SK-N-DZ (cell line): ENCODE measurements at regions not wholly inside any gene's neighbourhood (a gene's known extent, or its start where the extent isn't known, plus 50 kb on each side); places are given as distances from the start of the nearest gene placed in this dataset.
A peak's percentile ranks its signal among the peaks of the same experiment; 100 is the strongest.
"Not testable (repeated sequence)": the region's sequence is repeated elsewhere in the genome, so short reads cannot be mapped to it uniquely, and the experiment has no call there.

Source experiments
- DNase-seq: peaks from one replicate; pipeline ENCODE4 v3.0.0-alpha.2; 2015; ENCODE audit warnings: low spot score

DNA sequence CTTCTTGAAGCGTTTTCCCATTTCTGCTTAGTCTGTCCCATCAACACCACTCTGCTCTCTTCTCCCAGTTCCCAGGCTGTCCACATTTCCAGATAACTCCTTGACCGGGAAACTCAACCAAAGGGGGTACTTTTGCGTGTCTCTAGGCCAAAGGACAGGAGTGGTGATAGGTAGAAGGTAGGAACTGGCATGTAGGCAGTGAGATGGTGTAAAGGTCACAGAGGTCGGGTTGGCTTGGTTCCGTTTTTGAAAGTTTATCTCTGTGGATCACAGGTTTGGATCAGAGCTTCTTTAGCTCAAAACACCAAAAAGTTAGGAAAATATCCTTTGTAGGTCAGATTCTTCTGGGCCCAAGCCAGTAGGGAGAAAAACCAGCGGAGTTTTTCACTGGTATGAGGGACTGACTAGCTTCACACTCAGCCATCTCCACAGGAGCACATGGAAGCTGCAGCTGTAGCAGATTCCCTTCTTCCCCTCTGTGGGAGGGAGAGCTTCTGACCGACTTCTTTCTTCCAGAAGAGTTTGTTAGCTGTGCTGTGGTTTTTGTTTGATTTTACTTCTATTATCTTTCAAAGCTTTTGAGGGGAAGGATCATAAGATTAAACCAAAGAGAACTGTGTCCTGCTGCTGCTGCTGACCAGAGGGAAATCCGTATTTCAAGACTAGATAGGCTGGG lies 98.4 kb upstream of the DMRT1 start:
- DNase-seq: no peak

DNA sequence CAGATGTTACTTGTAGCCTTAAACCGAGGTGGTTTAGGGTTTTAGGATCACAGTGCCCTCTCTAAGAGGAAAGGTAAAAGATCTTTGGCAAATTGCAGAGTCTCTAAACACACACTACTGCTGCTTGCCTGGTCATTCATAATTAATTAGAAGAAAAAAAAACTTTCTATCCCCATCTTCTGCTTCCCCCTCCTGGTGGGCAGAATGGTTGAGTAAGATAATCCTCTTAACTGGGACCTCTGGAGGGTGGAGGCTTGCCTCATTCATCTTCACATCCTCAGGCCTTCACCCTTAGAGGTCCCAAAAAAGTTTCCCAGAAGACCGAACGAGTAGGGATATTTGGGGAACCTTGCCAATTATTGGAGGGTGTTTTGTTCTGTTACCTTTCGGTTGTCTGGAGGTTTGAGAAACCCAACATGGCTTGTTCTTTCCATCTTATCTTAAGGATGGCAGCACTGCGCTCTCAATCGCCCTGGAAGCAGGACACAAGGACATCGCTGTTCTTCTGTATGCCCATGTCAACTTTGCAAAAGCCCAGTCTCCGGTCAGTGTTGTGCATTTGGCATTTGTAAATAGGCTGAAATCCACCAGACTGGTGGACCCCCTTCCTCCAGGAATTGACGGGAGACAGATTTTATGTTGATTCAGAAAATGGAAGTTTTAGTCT lies 97.3 kb upstream of the DMRT1 start:
- DNase-seq: no peak

DNA sequence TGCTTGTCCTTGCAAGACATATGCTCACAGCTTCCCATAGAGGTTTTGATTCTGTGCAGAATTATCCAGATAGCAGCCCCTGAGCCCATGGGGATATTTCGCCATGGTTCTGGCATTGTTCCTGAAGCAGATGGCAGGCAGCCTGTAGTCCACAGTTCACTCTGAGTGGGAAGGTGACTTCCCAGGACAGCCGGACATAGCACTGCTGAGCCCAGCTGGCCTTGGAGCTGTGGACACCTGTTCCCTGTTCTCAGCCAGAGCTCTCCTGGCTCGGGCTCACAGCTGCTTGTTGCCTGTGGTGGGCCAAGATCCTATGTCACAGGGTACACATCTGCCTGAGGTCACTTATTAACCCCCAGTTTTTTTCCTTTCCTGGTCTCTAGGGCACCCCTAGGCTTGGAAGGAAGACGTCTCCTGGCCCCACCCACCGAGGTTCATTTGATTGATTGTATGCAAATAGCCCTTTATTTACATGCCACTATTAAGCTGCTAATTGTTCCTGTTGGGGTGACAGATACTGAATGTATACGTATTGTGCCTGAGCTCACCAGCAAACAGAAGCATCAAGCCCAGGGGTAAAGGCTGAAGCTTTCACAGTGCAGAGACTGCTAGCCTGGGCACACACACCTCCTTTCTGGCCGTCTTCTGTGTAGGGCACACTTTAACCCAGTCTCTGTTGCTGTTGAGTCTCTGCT lies 96.6 kb upstream of the DMRT1 start:
- no peak for DNase-seq

DNA sequence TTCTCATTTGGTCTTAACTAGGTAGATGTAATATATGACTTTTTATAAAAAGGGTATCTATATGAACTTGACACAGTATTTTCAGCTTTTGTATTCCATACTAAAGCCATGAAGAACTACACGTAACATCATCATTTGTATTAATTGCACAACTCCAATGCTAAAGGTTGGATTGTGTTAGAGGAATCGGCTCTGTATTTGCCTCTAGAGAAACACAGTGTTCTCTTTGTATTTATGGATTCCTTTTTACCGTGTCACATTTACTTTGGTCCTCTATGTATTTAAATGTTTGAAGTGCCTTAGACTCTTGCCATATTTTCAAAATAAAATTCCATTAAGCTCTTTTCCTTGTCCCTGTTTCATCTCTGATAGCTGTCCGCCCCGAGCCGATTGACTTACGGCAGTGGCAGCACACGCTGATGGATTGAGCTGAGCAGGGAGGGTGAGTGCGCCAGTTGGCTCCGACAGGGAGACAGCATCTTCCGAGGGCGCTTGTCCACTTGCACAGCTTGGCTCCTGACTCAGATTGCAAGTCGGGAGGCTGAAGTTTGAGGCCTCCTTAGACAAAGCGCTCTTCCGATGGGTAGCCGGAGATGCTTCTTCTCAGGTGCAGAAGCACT lies 95.6 kb upstream of the DMRT1 start:
- no peak for DNase-seq

DNA sequence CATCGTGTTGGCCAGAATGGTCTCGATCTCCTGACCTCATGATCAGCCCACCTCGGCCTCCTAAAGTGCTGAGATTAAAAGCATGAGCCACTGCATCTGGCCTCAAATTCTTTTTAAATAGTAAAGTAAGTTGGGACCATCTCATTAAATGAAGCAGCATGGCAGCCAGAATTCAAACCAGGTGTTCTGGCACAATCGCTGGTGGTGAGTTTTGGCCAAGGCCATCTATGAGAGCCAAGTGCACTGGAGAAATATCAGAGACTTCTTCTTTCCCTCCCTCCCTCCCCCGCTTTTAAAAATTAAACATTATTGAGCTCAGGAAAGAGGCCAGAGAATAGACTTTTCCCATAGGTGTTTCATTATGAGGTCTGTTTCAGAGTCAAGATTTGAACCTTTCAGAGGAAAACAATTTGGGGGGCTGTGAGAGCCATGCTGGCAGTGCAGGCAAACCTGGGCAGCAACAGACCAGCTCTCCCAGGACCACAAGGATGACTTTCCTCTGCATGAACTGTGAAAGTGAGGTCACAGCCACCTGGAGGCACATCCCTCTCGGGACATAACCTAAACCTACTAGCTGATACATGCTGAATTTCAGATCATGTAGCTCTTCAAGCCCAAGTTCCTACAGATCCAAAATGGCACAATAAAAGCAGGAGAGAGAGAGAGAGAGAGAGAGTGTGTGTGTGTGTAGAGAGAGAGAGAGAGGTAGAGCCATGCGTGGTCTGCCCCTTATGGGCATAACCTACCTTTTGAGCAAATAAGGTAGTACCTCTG lies 94.6 kb upstream of the DMRT1 start:
- no peak for DNase-seq

DNA sequence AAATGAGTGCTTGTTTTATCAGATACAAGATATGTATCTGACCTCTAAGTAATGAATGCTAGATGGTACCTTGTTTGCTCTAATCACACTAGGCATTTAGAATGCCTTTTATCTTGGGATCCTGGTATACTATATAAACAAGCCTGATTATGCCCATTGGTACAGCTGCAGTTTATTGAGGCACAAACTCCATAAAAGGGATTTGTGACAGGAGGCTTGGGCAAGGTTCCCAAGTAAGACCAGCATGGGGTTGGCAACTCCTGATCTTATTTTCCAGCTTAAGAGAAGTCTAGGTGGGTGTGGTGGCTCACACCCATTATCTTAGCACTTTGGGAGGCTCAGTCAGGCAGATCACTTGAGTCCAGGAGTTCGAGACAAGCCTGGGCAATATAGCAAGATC lies 93.9 kb upstream of the DMRT1 start:
- DNase-seq: no peak

DNA sequence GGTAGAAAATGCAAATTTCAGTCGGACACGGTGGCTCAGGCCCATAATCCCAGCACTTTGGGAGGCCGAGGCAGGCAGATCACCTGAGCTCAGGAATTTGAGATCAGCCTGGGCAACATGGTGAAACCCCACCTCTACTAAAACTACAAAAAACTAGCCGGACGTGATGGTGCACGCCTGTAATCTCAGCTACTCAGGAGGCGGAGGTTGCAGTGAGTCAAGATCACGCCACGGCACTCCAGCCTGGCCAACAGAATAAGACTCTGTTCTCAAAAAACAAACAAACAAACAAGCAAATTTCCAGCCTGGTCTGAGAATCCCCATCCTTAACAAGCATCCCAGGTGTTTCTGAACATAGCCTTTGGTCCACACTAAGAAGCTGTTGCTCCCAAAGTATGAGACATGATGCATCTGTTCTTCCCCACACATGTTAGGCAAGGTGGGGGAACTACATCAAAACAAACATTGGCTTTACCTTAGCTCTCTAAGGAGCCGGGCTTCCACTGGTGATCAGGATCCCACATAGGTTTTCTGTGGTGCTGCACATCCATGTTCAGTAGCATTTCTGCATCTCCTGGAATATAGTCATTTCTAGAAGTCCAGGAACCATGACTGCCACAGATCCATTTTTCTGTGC lies 92.5 kb upstream of the DMRT1 start:
- DNase-seq: no peak

DNA sequence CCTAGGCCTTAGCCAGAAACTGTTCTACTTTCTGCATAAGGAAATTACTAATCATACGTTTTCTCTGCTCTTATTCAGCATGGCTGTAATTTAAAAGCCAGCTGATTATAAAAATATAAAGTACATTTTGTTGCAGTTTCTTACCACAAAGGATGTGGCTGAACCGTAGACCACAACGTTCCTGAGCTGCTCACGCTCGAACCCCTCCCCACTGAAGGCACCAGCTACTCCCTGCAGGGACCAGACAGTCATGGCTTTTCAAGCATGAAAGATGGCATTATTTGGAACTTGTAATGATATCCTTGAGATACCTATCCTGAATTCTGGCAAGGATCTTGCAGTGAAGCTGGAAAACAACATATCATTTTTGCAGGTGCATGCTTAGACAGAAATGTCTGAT lies 91.8 kb upstream of the DMRT1 start:
- DNase-seq: no peak

DNA sequence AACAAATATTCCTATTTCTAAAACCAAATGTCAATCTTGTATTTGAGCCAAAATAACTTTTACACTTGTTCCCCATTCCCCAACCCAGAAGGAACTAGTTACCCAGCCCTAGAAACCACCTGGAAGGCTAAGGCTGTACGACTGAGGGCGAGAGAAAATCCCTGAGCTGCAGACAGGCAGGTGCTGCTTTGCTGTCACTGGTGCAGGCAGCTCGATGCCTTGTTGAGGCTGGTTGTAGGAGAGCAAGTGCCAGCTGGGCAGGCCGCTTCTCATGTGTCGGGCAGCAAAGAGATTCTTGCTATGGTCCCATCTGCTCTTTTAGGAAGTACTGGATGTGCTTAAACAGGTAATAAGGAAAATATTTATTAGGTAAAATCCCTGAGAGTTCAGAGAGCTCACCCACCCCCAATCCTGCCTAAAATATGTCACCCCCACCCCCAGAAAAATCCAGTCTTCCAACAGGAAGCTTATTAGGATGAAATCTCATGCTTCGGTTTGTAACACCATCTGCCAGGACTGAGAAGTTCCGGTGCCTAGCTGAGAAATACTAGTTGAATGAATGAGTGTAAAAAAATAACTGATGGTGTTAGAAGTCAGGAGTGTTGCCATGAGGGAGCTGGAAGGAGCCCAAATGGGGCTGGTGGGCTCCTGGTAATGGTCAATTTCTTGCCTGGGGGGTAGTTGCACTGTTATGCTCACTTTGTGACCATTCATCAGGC lies 91.1 kb upstream of the DMRT1 start:
- DNase-seq: no peak

DNA sequence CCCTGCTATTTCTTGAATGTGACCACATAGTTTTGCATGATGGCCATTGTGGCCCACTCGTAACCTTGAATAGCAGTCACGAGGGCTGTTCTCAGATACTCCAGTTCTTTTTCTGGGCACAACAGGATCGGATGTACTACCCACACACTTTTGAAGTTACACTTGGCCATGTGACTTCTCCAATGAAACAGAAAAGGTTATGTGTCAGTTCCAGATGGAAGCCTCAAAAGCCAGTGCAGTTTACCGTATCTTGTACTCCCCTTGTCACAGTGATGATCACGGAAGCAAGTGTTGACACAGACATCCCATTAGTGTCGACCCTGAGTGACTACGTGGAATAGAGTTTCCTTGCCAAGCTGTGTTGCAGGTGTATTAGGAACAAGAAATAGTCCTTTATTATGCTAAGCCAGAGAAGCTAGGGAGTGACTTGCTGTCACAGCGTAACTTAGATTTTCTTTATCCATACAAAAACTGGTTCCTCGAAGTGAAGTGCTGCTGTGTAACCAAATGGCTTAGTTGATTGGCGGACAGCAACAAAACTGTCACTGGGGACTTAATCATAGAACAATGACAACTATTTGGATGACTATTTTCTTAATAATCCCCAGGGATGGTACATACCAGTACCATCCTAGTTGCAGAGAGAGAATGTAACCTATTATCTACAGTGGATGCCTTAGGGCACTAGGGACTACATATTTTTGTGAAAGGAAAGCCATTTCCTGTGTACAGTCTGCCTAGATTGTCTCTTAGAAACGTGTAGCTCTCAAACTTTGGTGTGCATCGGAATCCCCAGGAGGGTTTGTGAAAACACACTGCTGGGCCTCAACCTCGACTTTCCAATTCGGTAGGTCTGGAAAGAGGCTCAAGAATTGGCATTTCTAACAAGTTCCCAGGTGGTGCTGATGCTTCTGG lies 90.1 kb upstream of the DMRT1 start:
- no peak for DNase-seq

DNA sequence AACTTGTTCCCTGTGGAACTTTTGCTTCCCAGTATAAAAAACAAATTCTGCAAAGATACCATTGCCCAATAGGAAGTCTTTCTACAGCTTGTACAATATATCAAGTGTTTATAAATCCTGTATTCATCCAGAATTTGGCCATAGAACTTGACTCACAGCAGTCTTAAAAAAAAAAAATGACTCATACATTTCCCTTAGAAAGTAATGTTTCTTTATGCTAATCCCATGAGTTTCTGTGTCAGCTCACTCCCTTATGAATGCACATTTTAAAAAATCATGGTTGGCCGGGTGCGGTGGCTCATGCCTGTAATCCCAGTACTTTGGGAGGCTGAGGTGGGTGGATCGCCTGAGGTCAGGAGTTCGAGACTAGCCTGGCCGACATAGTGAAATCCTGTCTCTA lies 89.3 kb upstream of the DMRT1 start:
- no peak for DNase-seq

DNA sequence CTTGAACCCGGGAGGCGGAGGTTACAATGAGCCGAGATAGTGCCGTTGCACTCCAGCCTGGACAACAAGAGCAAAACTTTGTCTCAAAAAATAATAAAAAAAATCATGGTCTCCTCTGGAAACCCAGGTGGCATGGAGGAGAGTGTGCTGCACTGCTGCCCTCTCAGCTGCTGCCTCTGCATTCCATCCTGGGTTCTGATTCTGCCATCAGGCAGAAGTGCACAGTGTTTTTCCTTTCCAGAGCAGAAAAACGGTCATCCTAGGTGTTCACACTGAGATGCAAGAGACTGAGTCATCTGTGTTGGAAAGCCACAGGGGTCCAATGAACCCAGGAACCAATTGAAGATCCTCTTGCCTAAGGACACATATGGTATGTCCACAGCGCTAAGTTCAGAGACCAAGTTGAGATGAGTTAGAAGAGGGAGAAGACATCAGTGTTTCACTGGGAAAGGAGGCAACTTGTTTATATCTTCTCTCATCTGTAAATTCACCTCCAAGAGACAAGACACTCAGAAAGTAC lies 88.8 kb upstream of the DMRT1 start:
- no peak for DNase-seq

DNA sequence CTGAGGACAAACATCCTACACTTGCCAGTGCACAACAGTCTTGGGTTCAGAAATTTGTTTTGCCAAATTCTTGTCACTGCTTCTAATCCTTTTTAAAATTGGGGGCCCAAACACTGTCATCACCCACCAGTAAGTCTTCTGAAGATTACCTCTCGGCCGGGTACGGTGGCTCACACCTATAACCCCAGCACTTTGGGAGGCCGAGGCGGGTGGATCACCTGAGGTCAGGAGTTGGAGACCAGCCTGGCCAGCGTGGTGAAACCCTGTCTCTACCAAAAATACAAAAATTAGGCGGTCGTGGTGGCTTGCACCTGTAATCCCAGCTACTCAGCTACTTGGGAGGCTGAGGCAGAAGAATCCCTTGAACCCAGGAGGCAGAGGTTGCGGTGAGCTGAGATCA lies 87.8 kb upstream of the DMRT1 start:
- not testable (repeated sequence) for DNase-seq

DNA sequence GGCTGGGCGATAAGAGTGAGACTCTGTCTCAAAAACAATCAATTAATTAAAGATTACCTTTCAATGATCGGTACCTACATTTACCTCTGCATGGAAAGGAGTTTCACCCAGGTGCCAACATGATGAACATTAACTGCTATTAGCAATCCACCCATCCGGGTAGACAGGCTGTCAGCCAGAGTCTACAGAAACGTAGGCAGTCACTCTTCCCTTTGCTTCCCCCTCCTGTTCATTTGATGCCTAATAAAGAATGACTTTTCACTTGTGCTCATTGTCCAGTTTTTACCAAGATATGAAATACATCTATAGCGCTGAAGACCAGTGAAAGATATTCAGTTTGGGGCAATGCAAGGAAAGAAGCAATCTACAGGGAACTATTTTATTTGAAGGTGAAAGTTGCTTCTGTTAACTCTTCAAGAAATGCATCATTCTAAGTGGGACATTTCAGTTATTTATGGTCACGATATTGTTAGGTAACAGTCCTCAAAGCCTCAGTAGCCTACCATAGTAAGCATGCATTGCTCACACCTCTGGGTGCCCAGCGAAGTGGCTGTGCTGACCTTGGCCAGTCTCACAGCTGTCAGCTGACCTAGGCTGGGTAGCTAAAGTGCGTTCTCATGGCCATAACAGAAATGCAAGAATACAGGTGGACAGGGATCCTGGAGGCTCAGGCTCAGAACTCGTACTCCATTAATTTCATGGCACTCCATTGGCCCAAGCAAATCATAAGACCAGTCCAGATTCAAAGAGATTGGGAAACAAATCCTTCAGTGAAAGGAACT lies 87.2 kb upstream of the DMRT1 start:
- DNase-seq: no peak

DNA sequence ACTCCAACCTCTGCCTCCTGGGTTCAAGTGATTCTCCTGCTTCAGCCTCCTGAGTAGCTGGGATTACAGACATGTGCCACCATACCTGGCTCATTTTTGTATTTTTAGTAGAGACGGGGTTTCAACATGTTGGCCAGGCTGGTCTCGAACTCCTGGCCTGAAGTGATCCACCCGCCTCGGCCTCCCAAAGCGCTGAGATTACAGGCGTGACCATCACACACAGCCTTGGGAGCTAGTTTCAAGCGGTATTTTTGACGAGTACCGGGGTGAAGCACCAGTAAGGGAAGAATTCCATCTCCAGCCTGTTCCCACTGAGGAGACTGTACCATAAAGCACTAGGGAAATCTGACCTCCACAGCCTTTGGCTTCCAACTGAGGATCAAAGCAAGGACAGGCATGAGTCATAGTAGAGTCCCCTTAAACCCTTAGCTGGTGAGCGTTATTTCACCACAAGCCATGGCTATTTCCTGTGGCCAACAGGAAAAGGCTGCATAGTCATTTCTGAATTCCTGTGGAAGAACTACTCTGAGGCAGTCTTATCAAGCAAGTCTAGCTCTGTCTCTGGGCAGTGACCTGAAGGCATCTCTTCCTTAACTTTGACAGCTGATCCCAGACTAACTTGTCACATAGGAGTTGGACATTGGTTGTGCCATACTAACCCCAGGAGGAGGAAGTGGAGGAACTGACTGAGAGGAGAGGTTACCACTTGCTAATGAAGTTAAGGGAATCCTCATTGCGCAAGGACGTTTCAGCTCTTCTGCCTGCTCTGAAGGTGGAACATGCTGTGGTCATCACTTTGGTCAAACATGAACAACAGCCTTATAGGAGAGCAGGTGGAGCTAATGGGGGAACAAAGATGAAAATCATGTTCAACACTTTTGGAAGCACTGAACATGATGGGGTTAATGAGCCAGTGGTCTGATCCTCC lies 85.8 kb upstream of the DMRT1 start:
- no peak for DNase-seq

DNA sequence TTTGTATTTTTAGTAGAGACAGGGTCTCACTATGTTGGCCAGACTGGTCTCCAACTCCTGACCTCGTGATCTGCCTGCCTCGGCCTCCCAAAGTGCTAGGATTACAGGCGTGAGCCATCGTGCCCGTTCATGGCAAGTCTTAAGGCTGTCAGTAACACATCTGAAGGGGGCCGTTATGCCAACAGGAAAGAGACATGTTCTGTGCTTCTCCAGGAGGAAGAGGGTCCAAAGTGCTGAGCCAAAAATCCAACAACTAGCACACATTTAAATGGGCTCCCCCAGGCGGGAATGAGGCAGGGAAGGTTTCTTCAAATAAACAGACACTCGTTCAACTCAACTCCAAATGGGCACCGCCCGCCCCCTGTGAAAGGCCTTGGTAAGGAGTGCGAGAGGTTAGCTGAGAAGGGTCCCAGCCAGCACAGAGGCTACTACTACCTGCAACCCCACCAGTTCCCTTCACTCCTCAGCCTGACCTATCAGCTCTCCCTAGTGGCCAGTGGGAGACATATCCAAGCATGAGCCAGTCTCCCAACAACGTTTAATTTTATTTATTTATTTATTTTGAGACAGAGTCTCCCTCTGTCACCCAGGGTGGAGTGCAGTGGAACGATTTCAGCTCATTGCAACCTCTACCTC lies 84.1 kb upstream of the DMRT1 start:
- DNase-seq: peak; percentile 1

DNA sequence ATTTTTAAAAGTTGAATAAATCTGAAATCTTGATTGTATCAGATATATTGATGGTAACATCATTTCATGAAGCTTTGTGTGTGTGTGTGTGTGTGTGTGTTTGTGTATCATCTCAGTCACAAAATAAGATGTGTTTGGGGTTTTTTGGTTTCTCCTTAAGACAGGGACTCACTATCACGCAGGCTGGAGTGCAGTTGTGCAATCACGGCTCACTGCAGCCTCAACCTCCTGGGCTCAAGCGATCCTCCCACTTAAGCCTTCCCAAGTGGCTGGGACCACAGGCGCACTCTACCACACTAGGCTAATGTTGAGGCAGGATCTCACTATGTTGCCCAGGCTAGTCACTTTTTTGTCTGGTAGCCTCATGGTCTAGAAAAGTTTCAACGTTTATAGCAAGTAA lies 83.4 kb upstream of the DMRT1 start:
- DNase-seq: no peak
